GM21528 (cell line): ENCODE measurements at regions not wholly inside any gene's neighbourhood (a gene's known extent, or its start where the extent isn't known, plus 50 kb on each side); places are given as distances from the start of the nearest gene placed in this dataset.

Experiments
- ATAC-seq: cut with Tn5 transposase; IDR thresholded peaks from one replicate; pipeline ENCODE4 v1.9.1; 2021; ENCODE audit warnings: mild to moderate bottlenecking, moderate library complexity; ENCODE audit not compliant: unreplicated experiment, low FRiP score

GRCh38 chr12:93195511-93195910, 182.2 kb upstream of the NUDT4 start:
- no peak for ATAC-seq

DNA sequence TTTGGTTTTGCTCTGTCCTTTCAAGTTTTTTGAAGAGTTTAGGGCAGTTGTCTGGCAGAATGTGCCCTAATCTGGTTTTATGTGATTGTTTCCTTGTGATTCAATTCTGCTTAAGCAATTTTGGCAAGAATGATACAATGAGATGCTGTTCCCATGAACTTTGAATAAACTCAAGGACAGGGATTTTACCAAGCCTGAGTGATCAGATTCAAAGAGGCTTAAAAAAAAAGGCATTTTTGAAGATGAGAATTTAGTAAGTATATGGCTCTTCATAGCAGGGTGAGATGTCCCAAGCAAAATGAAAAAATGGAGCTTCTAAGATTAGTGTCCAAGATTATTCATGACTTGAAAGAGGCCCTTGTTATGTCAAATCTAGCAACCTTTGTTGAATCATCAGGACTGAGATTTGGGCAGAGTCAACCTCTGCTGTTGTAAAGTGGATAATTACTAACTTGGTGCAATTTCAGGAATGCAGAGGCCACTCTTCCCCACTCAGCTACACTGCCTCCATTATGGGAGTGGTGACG, 180.6 kb upstream of the NUDT4 start:
- ATAC-seq, result no peak

DNA sequence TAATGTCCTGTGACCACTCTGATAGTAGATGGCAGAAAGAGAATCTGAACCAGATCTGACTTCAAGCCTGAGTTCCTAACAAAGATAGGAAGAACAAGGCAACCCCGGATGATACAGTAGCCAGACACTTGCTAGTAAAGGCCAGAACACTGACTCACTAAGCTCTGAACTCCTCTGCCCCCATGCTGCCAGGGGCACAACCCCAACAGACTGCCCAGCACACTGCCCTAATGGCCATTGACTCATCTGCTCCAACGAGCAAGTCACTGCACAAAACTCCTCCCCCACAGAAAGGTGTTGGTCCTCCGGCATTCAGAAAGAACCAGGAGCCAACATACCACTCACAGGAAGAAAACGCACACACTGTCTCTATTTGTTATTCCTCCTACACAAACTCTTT, 179.6 kb upstream of the NUDT4 start:
- no peak for ATAC-seq

DNA sequence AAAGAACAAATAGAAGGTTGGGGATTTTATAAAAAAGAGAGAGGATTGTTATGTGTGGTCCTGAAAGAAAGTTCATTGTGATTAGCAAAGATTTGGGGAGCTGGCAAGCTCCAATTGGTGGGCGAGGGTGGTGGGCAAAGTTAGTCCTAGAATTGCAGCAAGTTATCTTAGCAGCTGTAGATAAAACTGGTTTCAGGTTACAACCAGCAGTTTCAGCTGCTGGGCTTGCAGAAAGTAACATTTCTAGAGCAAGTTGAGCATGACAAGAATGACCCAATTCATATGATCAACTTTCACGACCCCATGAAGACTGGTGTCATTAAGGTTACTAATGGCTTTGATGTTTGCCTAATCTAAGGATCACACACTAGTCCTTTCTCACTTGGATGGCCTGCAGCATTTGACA, 177.9 kb upstream of the NUDT4 start:
- ATAC-seq, result no peak

GRCh38 chr12:93200291-93200917, 177.3 kb upstream of the NUDT4 start:
- ATAC-seq, result no peak

DNA sequence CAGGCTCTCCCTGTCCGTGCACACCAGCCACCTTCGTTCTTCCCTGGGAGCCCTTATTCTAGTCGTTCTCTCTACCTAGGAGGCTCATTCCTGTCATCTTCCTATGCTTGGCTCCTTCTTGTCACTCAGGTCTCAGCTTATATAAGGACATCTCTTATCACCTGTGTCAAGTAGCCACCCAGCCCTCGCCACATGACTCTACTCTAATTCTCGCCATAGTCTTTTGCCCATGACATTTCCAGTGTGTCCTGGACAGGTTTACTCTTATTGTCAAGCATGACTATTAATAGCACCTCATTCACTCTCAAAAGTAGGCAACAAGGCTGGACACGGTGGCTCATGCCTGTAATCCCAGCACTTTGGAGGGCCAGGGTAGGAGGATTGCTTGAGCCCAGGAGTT, 175.7 kb upstream of the NUDT4 start:
- no peak for ATAC-seq

- no peak for ATAC-seq
These were observed 175.0 kb upstream of the NUDT4 start for GRCh38 chr12:93202688-93203087.

DNA sequence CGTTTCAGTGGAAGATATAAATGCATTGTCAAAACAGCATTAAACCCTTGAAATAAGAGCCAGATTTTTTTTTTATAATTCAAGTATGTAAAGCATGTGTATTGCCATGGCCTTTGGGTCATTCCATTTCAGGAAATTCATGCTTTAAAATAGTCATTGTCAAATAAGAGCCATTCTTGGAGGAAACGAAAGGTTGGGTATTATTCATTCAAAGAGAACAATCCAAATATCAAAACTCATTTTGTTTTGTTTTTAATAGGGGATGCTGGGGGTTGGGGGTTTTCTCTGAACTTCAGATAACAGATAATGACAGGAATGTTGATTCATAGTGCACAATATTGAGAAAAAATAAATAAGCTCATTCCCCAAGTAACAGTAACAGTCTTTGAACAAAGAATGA, 174.4 kb upstream of the NUDT4 start:
- ATAC-seq, result no peak

DNA sequence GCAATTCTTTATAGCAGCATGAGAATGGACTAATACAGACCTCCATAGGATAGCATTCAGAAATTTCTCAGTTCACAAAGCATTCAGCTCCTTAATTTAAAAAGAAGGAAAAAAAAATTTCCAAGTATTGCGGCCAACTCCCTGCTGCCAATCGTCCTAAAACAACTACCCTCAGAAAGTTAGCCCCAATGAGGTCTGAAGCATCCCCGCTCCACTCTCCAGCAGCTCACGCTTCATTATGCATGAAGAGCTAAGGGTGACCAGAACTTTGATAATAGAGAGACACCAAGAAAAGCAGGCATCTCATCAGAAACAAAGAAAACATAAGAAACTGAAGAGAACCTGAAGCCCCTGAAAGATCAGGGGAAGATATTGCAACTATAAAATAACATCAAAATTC, 172.8 kb upstream of the NUDT4 start:
- no peak for ATAC-seq

- no peak for ATAC-seq
These were observed 172.4 kb upstream of the NUDT4 start for GRCh38 chr12:93205361-93205760.

GRCh38 chr12:93208011-93208410, 169.7 kb upstream of the NUDT4 start:
- ATAC-seq, result no peak

GRCh38 chr12:93214523-93215289, 163.0 kb upstream of the NUDT4 start:
- ATAC-seq, result no peak

DNA sequence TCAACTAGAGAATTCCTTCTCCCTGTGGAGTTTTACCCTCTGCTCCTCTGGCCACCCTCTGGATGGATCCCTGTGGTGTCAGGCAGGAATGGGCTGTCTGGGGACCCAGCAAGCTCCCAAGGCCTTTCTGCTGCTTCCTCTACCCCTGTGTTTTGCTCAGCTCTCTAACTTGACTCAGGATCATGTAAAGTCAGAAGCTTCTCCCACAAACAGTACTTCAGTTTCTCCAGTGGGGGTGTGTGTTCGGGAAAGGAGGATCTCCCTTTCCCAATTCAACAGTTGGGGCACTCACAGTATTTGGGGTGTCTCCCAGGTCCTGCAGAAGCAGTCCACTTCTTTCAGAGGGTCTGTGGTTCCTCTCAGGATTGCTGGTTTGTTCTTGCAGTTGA, 162.4 kb upstream of the NUDT4 start:
- ATAC-seq, result no peak

DNA sequence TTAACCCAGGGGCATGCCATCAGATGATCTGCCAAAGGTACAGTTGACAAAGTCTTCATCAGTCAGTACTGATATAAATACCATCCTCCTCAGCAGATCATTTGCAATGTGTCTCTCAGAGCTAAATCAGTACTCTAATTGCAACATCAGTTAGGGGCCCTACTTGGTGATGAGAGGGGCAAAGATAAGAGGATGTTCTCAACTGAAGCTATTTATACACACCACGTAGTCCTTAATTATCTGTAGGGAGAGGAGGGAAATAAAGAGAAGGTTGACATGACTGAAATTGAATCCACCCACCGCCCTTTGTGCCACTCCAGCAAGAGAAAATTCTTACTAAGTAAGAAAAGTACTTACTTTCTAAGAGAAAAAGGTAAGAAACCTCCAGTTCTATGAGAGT, 157.8 kb upstream of the NUDT4 start:
- no peak for ATAC-seq

- ATAC-seq, result no peak
These were observed 155.9 kb upstream of the NUDT4 start for GRCh38 chr12:93221841-93222240.

DNA sequence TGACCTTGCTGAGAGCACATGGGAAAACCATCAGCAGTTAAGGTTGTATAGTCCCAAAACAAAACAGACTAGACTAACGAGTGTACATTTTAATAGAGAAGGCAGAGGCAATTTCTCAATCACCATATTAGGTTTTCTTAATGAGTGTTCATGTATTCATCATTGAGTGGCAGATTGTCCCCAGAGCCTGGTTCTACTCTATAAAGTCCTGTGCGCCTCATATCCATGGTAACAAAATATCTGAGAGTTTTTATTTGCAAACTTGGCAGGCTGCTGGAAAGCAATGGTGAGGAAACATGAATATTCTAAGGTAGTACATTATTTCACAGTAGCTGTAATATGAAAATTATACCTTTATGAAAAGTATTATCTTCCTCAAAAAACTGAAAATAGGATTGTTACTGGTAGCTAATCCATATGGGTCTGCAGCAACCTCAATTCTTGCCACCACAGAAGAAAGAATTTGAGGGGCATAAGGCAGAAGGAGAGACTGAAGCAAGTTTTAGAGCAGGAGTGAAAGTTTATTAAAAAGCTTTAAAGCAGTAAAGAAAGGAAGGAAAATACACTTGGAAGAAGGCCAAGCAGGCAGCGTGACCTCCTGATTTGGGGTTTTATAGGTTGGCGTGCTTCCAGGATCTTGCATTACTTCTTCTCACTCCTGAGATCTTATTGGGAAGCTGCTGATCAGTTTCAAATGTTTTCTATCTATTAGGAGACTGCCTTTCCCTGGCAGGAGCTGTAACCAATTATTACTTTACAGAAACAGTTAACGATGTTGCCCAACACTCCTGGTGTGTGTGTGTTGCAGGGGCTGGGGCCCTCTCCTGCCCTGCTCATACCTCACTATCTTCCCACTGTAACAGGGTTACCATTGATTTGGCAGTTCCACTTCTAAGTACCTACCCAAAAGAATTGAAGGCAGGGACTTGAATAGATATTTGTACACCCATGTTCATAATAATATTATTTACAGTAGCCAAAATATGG, 154.0 kb upstream of the NUDT4 start:
- ATAC-seq, result no peak

DNA sequence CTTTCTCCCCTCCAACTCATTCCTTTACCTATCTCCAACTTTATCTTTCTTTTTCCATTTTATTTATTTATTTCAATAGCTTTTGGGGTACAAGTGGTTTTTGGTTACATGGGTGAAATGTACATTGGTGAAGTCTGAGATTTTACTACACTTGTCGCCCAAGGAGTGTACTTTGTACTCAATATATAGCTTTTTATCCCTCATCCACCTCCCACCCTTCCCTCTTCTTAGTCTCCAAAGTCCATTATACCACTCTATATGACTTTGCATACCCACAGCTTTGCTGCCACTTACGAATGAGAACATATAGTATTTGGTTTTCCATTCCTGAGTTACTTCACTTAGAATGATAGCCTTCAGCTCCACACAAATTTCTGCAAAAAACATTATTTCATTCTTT, 152.6 kb upstream of the NUDT4 start:
- no peak for ATAC-seq

DNA sequence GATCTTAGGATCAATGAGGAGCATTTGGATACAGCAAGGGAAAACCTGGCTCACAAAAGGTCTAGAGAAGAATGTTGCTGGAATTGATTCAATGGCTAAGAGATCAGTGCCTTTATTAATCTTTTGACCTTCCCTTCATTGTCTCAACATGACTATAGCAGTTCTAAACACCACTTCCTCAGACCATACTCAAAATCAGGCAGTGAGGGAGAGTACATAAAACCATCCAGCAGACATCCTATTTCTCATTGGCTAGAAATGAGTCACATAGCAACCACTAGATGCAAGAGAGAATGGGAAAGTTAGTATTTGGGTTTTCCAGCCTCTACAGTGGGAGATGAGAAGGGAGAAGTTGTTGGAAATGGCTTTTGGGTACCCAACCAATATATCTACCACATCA, 151.4 kb upstream of the NUDT4 start:
- no peak for ATAC-seq

DNA sequence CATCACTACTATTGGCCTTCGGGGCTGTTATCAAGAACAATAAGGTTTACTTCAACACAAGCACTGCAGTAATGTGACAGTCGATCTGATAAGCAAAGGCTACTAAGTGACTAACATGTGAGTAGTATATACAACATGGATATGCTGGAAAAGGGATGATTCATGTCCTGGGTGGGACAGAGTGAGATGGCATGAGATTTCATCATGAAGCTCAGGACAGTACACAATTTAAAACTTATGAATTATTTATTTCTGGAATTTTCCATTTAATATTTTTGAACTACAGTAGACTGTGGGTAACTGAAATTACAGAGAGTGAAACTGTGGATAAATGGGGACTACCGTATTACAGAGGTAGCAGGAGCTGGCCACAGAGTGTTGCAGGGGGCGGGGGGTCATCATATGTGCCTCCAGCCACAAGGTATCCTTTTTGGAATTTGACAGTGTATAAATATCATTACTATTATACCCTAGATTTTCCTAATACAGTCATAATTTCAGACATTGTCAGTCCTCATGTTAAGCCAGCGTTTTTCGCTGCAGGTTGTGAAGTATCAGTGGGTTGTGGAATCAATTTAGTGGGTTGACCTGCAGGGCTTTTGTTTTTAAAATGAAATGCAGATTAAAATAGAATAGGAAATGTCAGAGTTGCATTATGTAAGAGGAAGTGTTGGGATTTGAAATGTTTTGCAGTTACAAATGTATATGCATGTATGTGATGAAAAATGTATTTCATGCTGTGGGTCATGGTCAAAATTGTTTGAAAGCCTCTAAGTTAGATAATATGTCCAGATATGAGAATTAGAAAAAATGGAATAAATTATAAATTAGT, 148.0 kb upstream of the NUDT4 start:
- ATAC-seq, result no peak

DNA sequence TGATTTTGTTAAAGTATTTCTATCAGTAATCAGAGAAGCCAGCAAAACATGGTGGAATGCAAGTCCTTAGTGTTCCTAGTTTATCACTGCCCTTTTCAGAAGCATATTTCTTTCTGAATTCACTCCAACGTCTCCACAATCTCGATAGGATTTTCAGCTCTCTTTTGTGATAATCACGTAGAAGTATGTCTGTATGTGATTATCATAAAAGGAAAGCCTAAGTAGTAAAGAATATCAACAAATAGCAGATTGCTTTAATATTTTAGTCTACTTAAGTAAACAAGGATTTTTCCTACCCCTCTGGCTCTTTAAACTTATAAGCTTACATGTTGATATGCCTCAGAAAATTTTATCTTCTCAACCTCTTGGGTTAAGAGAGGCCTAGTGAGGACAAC, 147.4 kb upstream of the NUDT4 start:
- no peak for ATAC-seq
